ENCODE measurements at regions not wholly inside any gene's neighbourhood (a gene's known extent, or its start where the extent isn't known, plus 50 kb on each side); places are given as distances from the start of the nearest gene placed in this dataset.

DNA sequence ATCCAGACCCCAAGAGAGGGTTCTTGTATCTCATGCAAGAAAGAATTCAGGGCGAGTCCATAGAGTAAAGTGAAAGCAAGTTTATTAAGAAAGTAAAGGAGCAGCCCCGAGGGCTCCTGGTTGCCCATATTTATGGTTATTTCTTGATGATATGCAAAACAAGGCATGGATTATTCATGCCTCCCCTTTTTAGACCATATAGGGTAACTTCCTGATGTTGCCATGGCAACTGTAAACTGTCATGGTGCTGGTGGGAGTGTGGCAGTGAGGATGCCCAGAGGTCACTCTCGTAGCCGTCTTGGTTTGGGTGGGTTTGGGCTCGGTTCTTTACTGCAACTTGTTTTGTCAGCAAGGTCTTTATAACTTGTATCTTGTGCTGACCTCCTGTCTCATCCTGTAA is 750.2 kb upstream of the FANCL start:
- TF ChIP-seq FOXM1 (IDR thresholded peaks at IDR 0.05; ENCODE audit: low read depth, low read length) (no peak), TCF12 (IDR thresholded peaks at IDR 0.05; ENCODE audit: low read depth, low read length) (no peak), E2F4 (IDR thresholded peaks at IDR 0.05; ENCODE audit: low read depth, low read length) (no peak), CREB1 (IDR thresholded peaks at IDR 0.05; ENCODE audit: low read depth) (no peak), RAD21 (IDR thresholded peaks at IDR 0.05; ENCODE audit: insufficient read depth, low read depth, low read length) (no peak), CHD1 (IDR thresholded peaks at IDR 0.05; ENCODE audit: low read depth, low read length) (no peak), RAD51 (IDR thresholded peaks at IDR 0.05) (no peak), POLR2A (IDR thresholded peaks at IDR 0.05; ENCODE audit: low read depth, low read length) (no peak), ATF2 (IDR thresholded peaks at IDR 0.05; ENCODE audit: low read length) (no peak), NR2C1 (IDR thresholded peaks at IDR 0.05) (no peak)
- TF ChIP-seq, protein P1, sequence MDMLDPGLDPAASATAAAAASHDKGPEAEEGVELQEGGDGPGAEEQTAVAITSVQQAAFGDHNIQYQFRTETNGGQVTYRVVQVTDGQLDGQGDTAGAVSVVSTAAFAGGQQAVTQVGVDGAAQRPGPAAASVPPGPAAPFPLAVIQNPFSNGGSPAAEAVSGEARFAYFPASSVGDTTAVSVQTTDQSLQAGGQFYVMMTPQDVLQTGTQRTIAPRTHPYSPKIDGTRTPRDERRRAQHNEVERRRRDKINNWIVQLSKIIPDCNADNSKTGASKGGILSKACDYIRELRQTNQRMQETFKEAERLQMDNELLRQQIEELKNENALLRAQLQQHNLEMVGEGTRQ (IDR thresholded peaks at IDR 0.05; ENCODE audit: borderline replicate concordance, low read depth, low read length) = no peak
- TF ChIP-seq, protein P2, sequence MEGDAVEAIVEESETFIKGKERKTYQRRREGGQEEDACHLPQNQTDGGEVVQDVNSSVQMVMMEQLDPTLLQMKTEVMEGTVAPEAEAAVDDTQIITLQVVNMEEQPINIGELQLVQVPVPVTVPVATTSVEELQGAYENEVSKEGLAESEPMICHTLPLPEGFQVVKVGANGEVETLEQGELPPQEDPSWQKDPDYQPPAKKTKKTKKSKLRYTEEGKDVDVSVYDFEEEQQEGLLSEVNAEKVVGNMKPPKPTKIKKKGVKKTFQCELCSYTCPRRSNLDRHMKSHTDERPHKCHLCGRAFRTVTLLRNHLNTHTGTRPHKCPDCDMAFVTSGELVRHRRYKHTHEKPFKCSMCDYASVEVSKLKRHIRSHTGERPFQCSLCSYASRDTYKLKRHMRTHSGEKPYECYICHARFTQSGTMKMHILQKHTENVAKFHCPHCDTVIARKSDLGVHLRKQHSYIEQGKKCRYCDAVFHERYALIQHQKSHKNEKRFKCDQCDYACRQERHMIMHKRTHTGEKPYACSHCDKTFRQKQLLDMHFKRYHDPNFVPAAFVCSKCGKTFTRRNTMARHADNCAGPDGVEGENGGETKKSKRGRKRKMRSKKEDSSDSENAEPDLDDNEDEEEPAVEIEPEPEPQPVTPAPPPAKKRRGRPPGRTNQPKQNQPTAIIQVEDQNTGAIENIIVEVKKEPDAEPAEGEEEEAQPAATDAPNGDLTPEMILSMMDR (IDR thresholded peaks at IDR 0.05 in 2 of 3, conservative IDR thresholded peaks at IDR 0.05 in 1 of 3; ENCODE audit: control insufficient read depth in 2 of 3, extremely low read depth in 1 of 3, insufficient read depth in 1 of 3, low read depth in 3 of 3, low read length in 3 of 3) = no peak
- TF ChIP-seq, protein P3, sequence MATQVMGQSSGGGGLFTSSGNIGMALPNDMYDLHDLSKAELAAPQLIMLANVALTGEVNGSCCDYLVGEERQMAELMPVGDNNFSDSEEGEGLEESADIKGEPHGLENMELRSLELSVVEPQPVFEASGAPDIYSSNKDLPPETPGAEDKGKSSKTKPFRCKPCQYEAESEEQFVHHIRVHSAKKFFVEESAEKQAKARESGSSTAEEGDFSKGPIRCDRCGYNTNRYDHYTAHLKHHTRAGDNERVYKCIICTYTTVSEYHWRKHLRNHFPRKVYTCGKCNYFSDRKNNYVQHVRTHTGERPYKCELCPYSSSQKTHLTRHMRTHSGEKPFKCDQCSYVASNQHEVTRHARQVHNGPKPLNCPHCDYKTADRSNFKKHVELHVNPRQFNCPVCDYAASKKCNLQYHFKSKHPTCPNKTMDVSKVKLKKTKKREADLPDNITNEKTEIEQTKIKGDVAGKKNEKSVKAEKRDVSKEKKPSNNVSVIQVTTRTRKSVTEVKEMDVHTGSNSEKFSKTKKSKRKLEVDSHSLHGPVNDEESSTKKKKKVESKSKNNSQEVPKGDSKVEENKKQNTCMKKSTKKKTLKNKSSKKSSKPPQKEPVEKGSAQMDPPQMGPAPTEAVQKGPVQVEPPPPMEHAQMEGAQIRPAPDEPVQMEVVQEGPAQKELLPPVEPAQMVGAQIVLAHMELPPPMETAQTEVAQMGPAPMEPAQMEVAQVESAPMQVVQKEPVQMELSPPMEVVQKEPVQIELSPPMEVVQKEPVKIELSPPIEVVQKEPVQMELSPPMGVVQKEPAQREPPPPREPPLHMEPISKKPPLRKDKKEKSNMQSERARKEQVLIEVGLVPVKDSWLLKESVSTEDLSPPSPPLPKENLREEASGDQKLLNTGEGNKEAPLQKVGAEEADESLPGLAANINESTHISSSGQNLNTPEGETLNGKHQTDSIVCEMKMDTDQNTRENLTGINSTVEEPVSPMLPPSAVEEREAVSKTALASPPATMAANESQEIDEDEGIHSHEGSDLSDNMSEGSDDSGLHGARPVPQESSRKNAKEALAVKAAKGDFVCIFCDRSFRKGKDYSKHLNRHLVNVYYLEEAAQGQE (IDR thresholded peaks at IDR 0.05; ENCODE audit: low read depth, low read length) = no peak

Data from GM12878 (cell line).